ENCODE measurements at regions not wholly inside any gene's neighbourhood (a gene's known extent, or its start where the extent isn't known, plus 50 kb on each side); places are given as distances from the start of the nearest gene placed in this dataset.
"Not testable (repeated sequence)": the region's sequence is repeated elsewhere in the genome, so short reads cannot be mapped to it uniquely, and the experiment has no call there.

GRCh38 chr11:33437529-33437928, 180.3 kb downstream of the HIPK3 start:
- no peak for TF ChIP-seq EZH2 (IDR thresholded peaks at IDR 0.05; ENCODE audit: borderline replicate concordance)
- TF ChIP-seq EZH2phosphoT487 (IDR thresholded peaks at IDR 0.05; ENCODE audit: low read depth, severe bottlenecking, unreplicated experiment): no peak
- TF ChIP-seq CTCF (IDR thresholded peaks at IDR 0.05; ENCODE audit: poor library complexity): no peak
- Histone ChIP-seq H3K36me3 (replicated peaks; ENCODE audit: insufficient read depth, low read depth) (no peaks in the 10 kb centered on the region), H3K4me2 (peak overlapping the region; percentile 23), H3K9me3 (ENCODE audit: low read depth) (no peaks in the 10 kb centered on the region), H4K20me1 (ENCODE audit: insufficient read depth, poor library complexity, severe bottlenecking) (no peaks in the 10 kb centered on the region), H3K79me2 (no peaks in the 10 kb centered on the region), H3K9me2 (replicated peaks; ENCODE audit: insufficient read depth) (no peaks in the 10 kb centered on the region), H3K27ac (peak overlapping the region; percentile 17), H3K4me1 (ENCODE audit: insufficient read depth) (no peaks in the 10 kb centered on the region), H3K27me3 (no peaks in the 10 kb centered on the region), H2AFZ (no peak overlapping the region), H3K4me3 (no peak overlapping the region)
- WGBS (ENCODE audit: low lambda C conversion rate, missing lambda C conversion rate): 69% methylated on average over 1 of the region's 1 CpG
- DNase-seq (ENCODE audit: low spot score): peak; percentile 22

- Histone ChIP-seq H3K9me3 (ENCODE audit: low read depth) (no peaks in the 10 kb centered on the region), H4K20me1 (ENCODE audit: insufficient read depth, poor library complexity, severe bottlenecking) (no peaks in the 10 kb centered on the region), H3K27me3 (no peaks in the 10 kb centered on the region), H3K9me2 (replicated peaks; ENCODE audit: insufficient read depth) (no peaks in the 10 kb centered on the region), H3K36me3 (replicated peaks; ENCODE audit: insufficient read depth, low read depth) (no peaks in the 10 kb centered on the region), H3K4me3 (no peak overlapping the region), H3K4me2 (no peak overlapping the region), H3K4me1 (ENCODE audit: insufficient read depth) (no peaks in the 10 kb centered on the region), H3K27ac (no peak overlapping the region), H2AFZ (no peak overlapping the region), H3K79me2 (no peaks in the 10 kb centered on the region)
- no peak for TF ChIP-seq CTCF (IDR thresholded peaks at IDR 0.05; ENCODE audit: poor library complexity)
- TF ChIP-seq EZH2 (IDR thresholded peaks at IDR 0.05; ENCODE audit: borderline replicate concordance): no peak
- no peak for TF ChIP-seq EZH2phosphoT487 (IDR thresholded peaks at IDR 0.05; ENCODE audit: low read depth, severe bottlenecking, unreplicated experiment)
- DNase-seq (ENCODE audit: low spot score): no peak
These were observed 178.0 kb downstream of the HIPK3 start for GRCh38 chr11:33435216-33435615.

GRCh38 chr11:33434294-33434693, 177.1 kb downstream of the HIPK3 start:
- no peak for DNase-seq (ENCODE audit: low spot score)
- 78% methylated on average over 1 of the region's 1 CpG for WGBS (ENCODE audit: low lambda C conversion rate, missing lambda C conversion rate)
- H4K20me1 ChIP-seq (ENCODE audit: insufficient read depth, poor library complexity, severe bottlenecking): no peaks in the 10 kb centered on the region
- H2AFZ ChIP-seq: no peak overlapping the region
- H3K27me3 ChIP-seq: no peaks in the 10 kb centered on the region
- no peaks in the 10 kb centered on the region for H3K36me3 ChIP-seq (replicated peaks; ENCODE audit: insufficient read depth, low read depth)
- no peak overlapping the region for H3K4me3 ChIP-seq
- no peak overlapping the region for H3K27ac ChIP-seq
- no peaks in the 10 kb centered on the region for H3K4me1 ChIP-seq (ENCODE audit: insufficient read depth)
- H3K9me3 ChIP-seq (ENCODE audit: low read depth): no peaks in the 10 kb centered on the region
- no peak for TF ChIP-seq EZH2 (IDR thresholded peaks at IDR 0.05; ENCODE audit: borderline replicate concordance)
- no peak for TF ChIP-seq EZH2phosphoT487 (IDR thresholded peaks at IDR 0.05; ENCODE audit: low read depth, severe bottlenecking, unreplicated experiment)
- no peak for TF ChIP-seq CTCF (IDR thresholded peaks at IDR 0.05; ENCODE audit: poor library complexity)
- no peak overlapping the region for H3K4me2 ChIP-seq
- no peaks in the 10 kb centered on the region for H3K79me2 ChIP-seq
- H3K9me2 ChIP-seq (replicated peaks; ENCODE audit: insufficient read depth): no peaks in the 10 kb centered on the region

GRCh38 chr11:33428435-33428834, 171.3 kb downstream of the HIPK3 start:
- H3K9me2 ChIP-seq (replicated peaks; ENCODE audit: insufficient read depth); DNase-seq (ENCODE audit: low spot score); H3K27ac ChIP-seq; H3K4me1 ChIP-seq (ENCODE audit: insufficient read depth); H2AFZ ChIP-seq; H3K4me3 ChIP-seq; H3K9me3 ChIP-seq (ENCODE audit: low read depth); H3K4me2 ChIP-seq; H3K79me2 ChIP-seq; H3K36me3 ChIP-seq (replicated peaks; ENCODE audit: insufficient read depth, low read depth); H4K20me1 ChIP-seq (ENCODE audit: insufficient read depth, poor library complexity, severe bottlenecking): not testable (repeated sequence)
- peaks cover 14% of the 10 kb centered on the region for H3K27me3 ChIP-seq
- 96% methylated on average over 7 of the region's 7 CpGs for WGBS (ENCODE audit: low lambda C conversion rate, missing lambda C conversion rate)

Data from hepatocyte (in vitro differentiated cells).